ENCODE measurements at regions not wholly inside any gene's neighbourhood (a gene's known extent, or its start where the extent isn't known, plus 50 kb on each side); places are given as distances from the start of the nearest gene placed in this dataset.

DNA sequence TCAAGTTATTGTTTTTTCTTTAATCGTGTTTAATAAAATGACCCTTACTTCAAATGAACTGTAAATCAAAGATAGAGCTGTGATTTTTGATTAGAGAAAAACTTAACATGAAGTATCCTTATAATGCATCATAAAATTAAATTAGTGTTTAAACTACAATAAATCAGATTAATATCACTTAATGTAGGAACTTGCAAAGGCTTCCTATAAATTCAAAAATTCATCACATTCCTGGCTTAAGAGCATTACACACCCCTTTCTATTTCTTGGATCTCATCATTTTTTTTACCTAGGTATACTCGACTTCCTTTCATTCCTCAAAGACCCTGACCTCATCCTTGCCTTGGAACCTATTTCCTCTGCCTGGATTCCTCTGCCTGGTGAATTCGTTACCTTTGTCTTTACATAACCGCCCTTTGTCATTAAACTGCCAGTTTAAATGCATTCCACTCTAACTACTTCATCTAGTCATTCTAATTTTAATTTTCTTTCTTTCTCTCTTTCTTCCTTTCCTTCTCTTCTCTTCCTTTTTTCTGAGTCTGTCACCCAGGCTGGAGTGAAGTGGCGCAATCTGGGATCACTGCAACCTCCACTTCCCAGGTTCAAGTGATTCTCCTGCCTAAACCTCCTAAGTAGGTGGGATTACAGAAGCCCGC lies 1244.5 kb downstream of the OTOL1 start:
- TF ChIP-seq, protein P1, sequence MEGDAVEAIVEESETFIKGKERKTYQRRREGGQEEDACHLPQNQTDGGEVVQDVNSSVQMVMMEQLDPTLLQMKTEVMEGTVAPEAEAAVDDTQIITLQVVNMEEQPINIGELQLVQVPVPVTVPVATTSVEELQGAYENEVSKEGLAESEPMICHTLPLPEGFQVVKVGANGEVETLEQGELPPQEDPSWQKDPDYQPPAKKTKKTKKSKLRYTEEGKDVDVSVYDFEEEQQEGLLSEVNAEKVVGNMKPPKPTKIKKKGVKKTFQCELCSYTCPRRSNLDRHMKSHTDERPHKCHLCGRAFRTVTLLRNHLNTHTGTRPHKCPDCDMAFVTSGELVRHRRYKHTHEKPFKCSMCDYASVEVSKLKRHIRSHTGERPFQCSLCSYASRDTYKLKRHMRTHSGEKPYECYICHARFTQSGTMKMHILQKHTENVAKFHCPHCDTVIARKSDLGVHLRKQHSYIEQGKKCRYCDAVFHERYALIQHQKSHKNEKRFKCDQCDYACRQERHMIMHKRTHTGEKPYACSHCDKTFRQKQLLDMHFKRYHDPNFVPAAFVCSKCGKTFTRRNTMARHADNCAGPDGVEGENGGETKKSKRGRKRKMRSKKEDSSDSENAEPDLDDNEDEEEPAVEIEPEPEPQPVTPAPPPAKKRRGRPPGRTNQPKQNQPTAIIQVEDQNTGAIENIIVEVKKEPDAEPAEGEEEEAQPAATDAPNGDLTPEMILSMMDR (conservative IDR thresholded peaks at IDR 0.05; ENCODE audit: low read depth, low read length): no peak
- TF ChIP-seq EZH2 (IDR thresholded peaks at IDR 0.05; ENCODE audit: borderline replicate concordance, low read depth, low read length, poor library complexity, severe bottlenecking): no peak

All from A673 (cell line).